ENCODE measurements at regions not wholly inside any gene's neighbourhood (a gene's known extent, or its start where the extent isn't known, plus 50 kb on each side); places are given as distances from the start of the nearest gene placed in this dataset.

DNA sequence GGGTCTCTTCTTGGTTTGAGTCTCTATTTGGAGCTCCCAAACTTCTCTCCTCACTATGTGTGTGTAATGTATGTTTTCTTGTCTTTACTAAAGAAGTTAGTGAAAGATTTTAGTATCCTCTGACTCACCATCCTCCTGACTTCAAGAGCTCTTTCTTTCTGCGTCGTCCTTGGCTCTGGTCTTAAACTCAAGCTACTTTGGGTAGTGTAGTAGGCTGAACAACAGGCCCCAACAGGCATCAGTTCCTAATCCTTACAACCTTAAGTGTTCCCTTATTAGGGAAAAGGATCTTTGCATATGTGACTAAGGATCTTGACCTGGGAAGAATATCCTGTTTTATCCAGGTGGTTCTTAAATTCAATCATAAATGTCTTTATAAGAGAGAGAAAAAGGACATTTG, 810.2 kb downstream of the MAFB start:
- DNase-seq: no peak
- Histone ChIP-seq H3K9me3 (peaks cover 0 to 9% (median 0%) of the 10 kb centered on the region in 12 donors), H3K27ac (no peak overlapping the region), H3K4me3 (no peak overlapping the region), H3K4me1 (peaks cover 0 to 8% (median 0%) of the 10 kb centered on the region in 12 donors), H3K36me3 (no peaks in the 10 kb centered on the region), H3K27me3 (peaks cover 0 to 19% (median 0%) of the 10 kb centered on the region in 9 donors)
- TF ChIP-seq, protein P1, sequence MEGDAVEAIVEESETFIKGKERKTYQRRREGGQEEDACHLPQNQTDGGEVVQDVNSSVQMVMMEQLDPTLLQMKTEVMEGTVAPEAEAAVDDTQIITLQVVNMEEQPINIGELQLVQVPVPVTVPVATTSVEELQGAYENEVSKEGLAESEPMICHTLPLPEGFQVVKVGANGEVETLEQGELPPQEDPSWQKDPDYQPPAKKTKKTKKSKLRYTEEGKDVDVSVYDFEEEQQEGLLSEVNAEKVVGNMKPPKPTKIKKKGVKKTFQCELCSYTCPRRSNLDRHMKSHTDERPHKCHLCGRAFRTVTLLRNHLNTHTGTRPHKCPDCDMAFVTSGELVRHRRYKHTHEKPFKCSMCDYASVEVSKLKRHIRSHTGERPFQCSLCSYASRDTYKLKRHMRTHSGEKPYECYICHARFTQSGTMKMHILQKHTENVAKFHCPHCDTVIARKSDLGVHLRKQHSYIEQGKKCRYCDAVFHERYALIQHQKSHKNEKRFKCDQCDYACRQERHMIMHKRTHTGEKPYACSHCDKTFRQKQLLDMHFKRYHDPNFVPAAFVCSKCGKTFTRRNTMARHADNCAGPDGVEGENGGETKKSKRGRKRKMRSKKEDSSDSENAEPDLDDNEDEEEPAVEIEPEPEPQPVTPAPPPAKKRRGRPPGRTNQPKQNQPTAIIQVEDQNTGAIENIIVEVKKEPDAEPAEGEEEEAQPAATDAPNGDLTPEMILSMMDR (IDR thresholded peaks at IDR 0.05): no peak
- TF ChIP-seq POLR2A (IDR thresholded peaks at IDR 0.05): no peak
- intact Hi-C loops (cut with DNase I): loop anchor here in 2 of 10 donors (5.0 to 10.0 kb wide), 2 partner anchors 294 to 612 kb away; no protein-coding TSS in a partner anchor
- ATAC-seq: no peak
- WGBS, 4 donors: 73 to 90% (median 80%) methylated on average over 2 of the region's 2 CpGs

DNA sequence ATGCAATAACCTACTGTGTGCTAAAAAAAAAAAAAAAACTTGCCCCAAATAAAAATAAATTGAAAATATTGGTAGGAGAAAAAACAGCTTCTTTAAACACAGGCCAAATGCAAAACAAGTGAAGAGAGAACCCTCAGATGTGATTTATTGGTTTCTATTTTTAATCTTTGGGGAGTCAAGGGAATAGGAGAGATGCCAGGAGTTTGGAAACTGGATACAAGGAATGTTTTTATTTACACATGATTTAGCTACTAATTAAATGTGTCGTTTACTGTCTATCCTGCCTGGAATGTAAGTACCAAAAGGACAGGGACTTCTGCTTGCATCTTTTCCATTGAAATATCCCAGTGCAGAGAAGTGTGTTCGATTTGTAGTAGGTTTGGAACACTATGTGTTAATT, 810.7 kb downstream of the MAFB start:
- Histone ChIP-seq H3K4me3 (no peak overlapping the region), H3K27ac (no peak overlapping the region), H3K27me3 (peaks cover 0 to 19% (median 0%) of the 10 kb centered on the region in 9 donors), H3K9me3 (peaks cover 0 to 9% (median 0%) of the 10 kb centered on the region in 12 donors), H3K4me1 (peaks cover 0 to 13% (median 0%) of the 10 kb centered on the region in 12 donors), H3K36me3 (no peaks in the 10 kb centered on the region)
- no peak for TF ChIP-seq POLR2A (IDR thresholded peaks at IDR 0.05)
- TF ChIP-seq, protein P1 (IDR thresholded peaks at IDR 0.05): no peak
- no peak for DNase-seq
- intact Hi-C loops (cut with DNase I): loop anchor here in 2 of 10 donors (5.0 to 10.0 kb wide), 2 partner anchors 294 to 611 kb away; no protein-coding TSS in a partner anchor
- ATAC-seq: no peak
- 76 to 85% (median 77%) methylated on average over 2 of the region's 2 CpGs for WGBS, 4 donors

DNA sequence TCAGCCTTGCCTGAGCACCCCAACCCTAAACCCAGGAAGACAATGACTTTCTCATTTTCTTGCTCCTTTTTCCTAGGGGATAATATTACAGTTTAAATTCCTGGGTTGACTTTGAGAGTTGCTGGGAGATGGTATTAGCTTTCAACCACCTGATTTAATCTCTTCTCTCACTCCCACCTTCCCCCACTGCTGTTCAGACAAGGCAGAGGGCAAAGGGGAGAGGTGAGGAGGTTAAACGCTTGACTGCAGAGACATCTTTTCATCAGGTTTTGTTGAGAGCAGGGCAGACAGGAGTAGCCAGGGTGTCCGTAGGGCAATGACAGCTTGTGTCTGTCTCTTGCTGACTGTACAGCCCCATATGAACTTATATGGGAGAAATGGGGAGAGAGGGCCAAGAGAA, 811.2 kb downstream of the MAFB start:
- Histone ChIP-seq H3K4me3 (no peak overlapping the region), H3K36me3 (no peaks in the 10 kb centered on the region), H3K27me3 (peaks cover 0 to 19% (median 0%) of the 10 kb centered on the region in 9 donors), H3K4me1 (peaks cover 0 to 14% (median 0%) of the 10 kb centered on the region in 12 donors), H3K27ac (no peak overlapping the region), H3K9me3 (peaks cover 0 to 9% (median 0%) of the 10 kb centered on the region in 12 donors)
- DNase-seq (no peak), ATAC-seq (no peak)
- 61 to 80% (median 72%) methylated on average over 2 of the region's 2 CpGs for WGBS, 4 donors
- intact Hi-C loops (cut with DNase I): loop anchor here in 2 of 10 donors (5.0 to 10.0 kb wide), 2 partner anchors 293 to 610 kb away; no protein-coding TSS in a partner anchor
- TF ChIP-seq, protein P1 (IDR thresholded peaks at IDR 0.05): no peak
- TF ChIP-seq POLR2A (IDR thresholded peaks at IDR 0.05): no peak

DNA sequence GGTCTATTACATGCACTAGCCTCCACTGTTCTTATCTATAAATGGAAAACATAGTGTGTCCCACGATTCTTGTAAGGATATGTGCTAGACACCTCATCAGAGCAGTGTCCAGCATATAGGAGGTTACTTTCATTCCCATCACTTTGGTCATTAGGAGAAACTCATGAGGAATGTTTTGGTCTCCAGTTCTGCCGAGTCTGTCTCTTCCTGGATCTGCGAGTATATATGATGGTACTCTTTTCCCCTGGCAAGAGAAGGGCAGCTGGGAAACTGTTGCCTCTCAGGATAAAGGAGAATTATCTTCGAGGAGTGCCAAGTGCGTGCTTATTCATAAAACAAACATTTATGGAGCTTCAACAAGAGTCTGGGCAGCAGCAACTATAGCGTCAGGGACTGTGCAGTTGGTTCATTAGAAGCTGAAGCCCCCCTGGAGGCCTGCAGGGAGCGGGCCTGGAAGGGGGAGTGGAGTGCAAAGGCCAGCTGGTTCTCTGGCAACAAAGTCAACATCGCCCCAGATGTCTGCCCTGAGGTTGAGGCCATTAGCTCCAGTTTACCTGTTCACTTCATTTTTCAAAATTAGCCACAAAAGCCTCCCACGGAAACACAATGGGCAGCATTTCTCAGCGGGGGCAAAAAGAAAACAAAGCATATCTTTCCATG, 811.9 kb downstream of the MAFB start:
- no peak for TF ChIP-seq POLR2A (IDR thresholded peaks at IDR 0.05)
- TF ChIP-seq, protein P1 (IDR thresholded peaks at IDR 0.05): no peak
- Histone ChIP-seq H3K27me3 (peaks cover 0 to 19% (median 0%) of the 10 kb centered on the region in 9 donors), H3K36me3 (no peaks in the 10 kb centered on the region), H3K4me3 (no peak overlapping the region), H3K27ac (no peak overlapping the region), H3K4me1 (peaks cover 0 to 14% (median 0%) of the 10 kb centered on the region in 12 donors), H3K9me3 (peaks cover 0 to 3% (median 0%) of the 10 kb centered on the region in 12 donors)
- WGBS, 4 donors: 77 to 83% (median 79%) methylated on average over 10 of the region's 10 CpGs
- intact Hi-C loops (cut with DNase I): loop anchor here in 2 of 10 donors (5.0 to 10.0 kb wide), 2 partner anchors 292 to 610 kb away; no protein-coding TSS in a partner anchor
- DNase-seq (no peak), ATAC-seq (no peak)
